NCI-H2107 treated with DMSO at 0.1 percent for 48 hours (cell line): ENCODE measurements at regions not wholly inside any gene's neighbourhood (a gene's known extent, or its start where the extent isn't known, plus 50 kb on each side); places are given as distances from the start of the nearest gene placed in this dataset.
"Not testable (repeated sequence)": the region's sequence is repeated elsewhere in the genome, so short reads cannot be mapped to it uniquely, and the experiment has no call there.

ENCODE experiments used
- DNase-seq: peaks from one replicate; lab custom pipeline; 2025; ENCODE audit not compliant: unreplicated experiment; lab: John Stamatoyannopoulos, UW

GRCh38 chr3:116512281-116512680 is 67.0 kb upstream of the LSAMP start:
- DNase-seq: no peak

GRCh38 chr3:116512931-116513330 is 67.6 kb upstream of the LSAMP start:
- DNase-seq: no peak

GRCh38 chr3:116515973-116516372 is 70.7 kb upstream of the LSAMP start:
- no peak for DNase-seq

GRCh38 chr3:116517308-116517707 is 72.0 kb upstream of the LSAMP start:
- DNase-seq: no peak

GRCh38 chr3:116519101-116519500 is 73.8 kb upstream of the LSAMP start:
- DNase-seq: not testable (repeated sequence)

- not testable (repeated sequence) for DNase-seq
Observed at GRCh38 chr3:116519823-116520222, 74.5 kb upstream of the LSAMP start.

- DNase-seq: no peak
Observed at GRCh38 chr3:116524453-116525210, 79.3 kb upstream of the LSAMP start.

GRCh38 chr3:116552246-116552645 is 107.0 kb upstream of the LSAMP start:
- no peak for DNase-seq

- no peak for DNase-seq
Observed at GRCh38 chr3:116553355-116553754, 108.1 kb upstream of the LSAMP start.

GRCh38 chr3:116561529-116561928 is 116.2 kb upstream of the LSAMP start:
- DNase-seq: no peak

- no peak for DNase-seq
Observed at GRCh38 chr3:116563351-116563750, 118.1 kb upstream of the LSAMP start.

- DNase-seq: no peak
Observed at GRCh38 chr3:116566478-116566960, 121.2 kb upstream of the LSAMP start.

- no peak for DNase-seq
Observed at GRCh38 chr3:116569611-116570010, 124.3 kb upstream of the LSAMP start.

GRCh38 chr3:116579840-116580239 is 129.7 kb upstream of the TUSC7 start:
- DNase-seq: no peak

GRCh38 chr3:116586285-116586944 is 123.2 kb upstream of the TUSC7 start:
- no peak for DNase-seq

GRCh38 chr3:116591236-116591635 is 118.3 kb upstream of the TUSC7 start:
- no peak for DNase-seq

- DNase-seq: no peak
Observed at GRCh38 chr3:116601206-116601605, 108.4 kb upstream of the TUSC7 start.

- DNase-seq: no peak
Observed at GRCh38 chr3:116607205-116607604, 102.4 kb upstream of the TUSC7 start.

GRCh38 chr3:116610124-116610523 is 99.5 kb upstream of the TUSC7 start:
- no peak for DNase-seq

- peak; percentile 14 for DNase-seq
Observed at GRCh38 chr3:116614795-116615362, 94.7 kb upstream of the TUSC7 start.

- no peak for DNase-seq
Observed at GRCh38 chr3:116618138-116618537, 91.4 kb upstream of the TUSC7 start.

- DNase-seq: no peak
Observed at GRCh38 chr3:116618930-116619329, 90.6 kb upstream of the TUSC7 start.
